SK-N-SH treated with all-trans-retinoic acid at 6 μM for 48 hours (cell line): ENCODE measurements at regions not wholly inside any gene's neighbourhood (a gene's known extent, or its start where the extent isn't known, plus 50 kb on each side); places are given as distances from the start of the nearest gene placed in this dataset.

Experiments used
- ARNTL ChIP-seq: fragments of 450-650 bp; formaldehyde crosslinking; IDR thresholded peaks from 2 replicates; pipeline ENCODE4 v1.5.0; 2020; ENCODE audit warnings: low read depth, mild to moderate bottlenecking, moderate library complexity, borderline replicate concordance
- CREB5 ChIP-seq: fragments of 250-450 bp; sonication (Bioruptor Pico); IDR thresholded peaks from 2 replicates; pipeline ENCODE4 v1.5.1; 2020; ENCODE audit warnings: low read depth, mild to moderate bottlenecking, moderate library complexity
- ESRRG ChIP-seq: fragments of 250-450 bp; sonication (Bioruptor Pico); IDR thresholded peaks from 2 replicates; pipeline ENCODE4 v1.6.1; 2021; ENCODE audit warnings: mild to moderate bottlenecking
- GLIS3 ChIP-seq: fragments of 250-450 bp; sonication (Bioruptor Pico); IDR thresholded peaks from 2 replicates; pipeline ENCODE4 v1.5.0; 2020; ENCODE audit warnings: mild to moderate bottlenecking, moderate library complexity
- OSR1 ChIP-seq: fragments of 250-450 bp; sonication (Bioruptor Pico); IDR thresholded peaks from 2 replicates; pipeline ENCODE4 v1.8.0; 2022; ENCODE audit warnings: moderate library complexity, mild to moderate bottlenecking, inconsistent platforms
- RARB ChIP-seq: fragments of 250-450 bp; sonication (Bioruptor Pico); IDR thresholded peaks from 2 replicates; pipeline ENCODE4 v1.8.0; 2021; ENCODE audit warnings: mild to moderate bottlenecking, moderate library complexity
- SNAI2 ChIP-seq: fragments of 250-450 bp; sonication (Bioruptor Pico); IDR thresholded peaks from 2 replicates; pipeline ENCODE4 v1.5.0; 2020; ENCODE audit warnings: mild to moderate bottlenecking, moderate library complexity
- ZC3H10 ChIP-seq: fragments of 250-450 bp; sonication (Bioruptor Pico); IDR thresholded peaks from 2 replicates; pipeline ENCODE4 v1.5.1; 2021; ENCODE audit warnings: mild to moderate bottlenecking, moderate library complexity
- ZNF565 ChIP-seq: fragments of 450-650 bp; formaldehyde crosslinking; conservative IDR thresholded peaks from 2 replicates; pipeline ENCODE4 v1.5.0; 2020; ENCODE audit warnings: low read depth, mild to moderate bottlenecking, moderate library complexity
- ZNF70 ChIP-seq: fragments of 450-650 bp; formaldehyde crosslinking; IDR thresholded peaks from 2 replicates; pipeline ENCODE4 v1.5.0; 2020; ENCODE audit warnings: mild to moderate bottlenecking, moderate library complexity
- TF ChIP-seq, protein P1 (sequence below): fragments of 250-450 bp; sonication (Bioruptor Pico); IDR thresholded peaks from 2 replicates; pipeline ENCODE4 v1.8.0; 2020; ENCODE audit warnings: mild to moderate bottlenecking, moderate library complexity, borderline replicate concordance
- TF ChIP-seq, protein P2 (sequence below): fragments of 250-450 bp; sonication (Bioruptor Pico); IDR thresholded peaks from 2 replicates; pipeline ENCODE4 v1.8.0; 2021; ENCODE audit warnings: low read depth, mild to moderate bottlenecking, moderate library complexity, borderline replicate concordance
- TF ChIP-seq, protein P3 (sequence below): fragments of 250-450 bp; sonication (Bioruptor Pico); IDR thresholded peaks from 2 replicates; pipeline ENCODE4 v1.5.1; 2021; ENCODE audit warnings: mild to moderate bottlenecking, moderate library complexity
- TF ChIP-seq, protein P4 (sequence below): fragments of 250-450 bp; sonication (Bioruptor Pico); IDR thresholded peaks from 2 replicates; pipeline ENCODE4 v1.5.0; 2020; ENCODE audit warnings: mild to moderate bottlenecking, moderate library complexity

DNA sequence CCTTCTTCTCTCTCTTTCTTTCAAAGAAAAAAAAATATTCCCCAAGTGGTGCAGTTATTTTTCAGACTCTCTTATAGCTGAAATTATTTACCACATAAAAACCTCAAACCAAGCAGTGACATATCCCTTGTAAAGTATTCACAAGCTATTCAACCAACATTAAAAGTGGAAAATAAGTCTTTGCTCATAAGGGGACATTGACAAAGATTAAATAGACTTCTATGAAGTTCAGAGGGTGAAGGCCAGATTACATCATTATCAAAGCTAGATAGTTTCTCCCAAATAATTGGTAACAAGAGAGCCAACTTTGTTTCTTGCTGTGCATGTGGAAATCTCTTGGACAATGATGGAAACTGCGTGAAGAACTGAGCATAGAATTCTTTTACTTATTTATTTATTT, 379.8 kb upstream of the RSPO3 start:
- TF ChIP-seq, protein P1, sequence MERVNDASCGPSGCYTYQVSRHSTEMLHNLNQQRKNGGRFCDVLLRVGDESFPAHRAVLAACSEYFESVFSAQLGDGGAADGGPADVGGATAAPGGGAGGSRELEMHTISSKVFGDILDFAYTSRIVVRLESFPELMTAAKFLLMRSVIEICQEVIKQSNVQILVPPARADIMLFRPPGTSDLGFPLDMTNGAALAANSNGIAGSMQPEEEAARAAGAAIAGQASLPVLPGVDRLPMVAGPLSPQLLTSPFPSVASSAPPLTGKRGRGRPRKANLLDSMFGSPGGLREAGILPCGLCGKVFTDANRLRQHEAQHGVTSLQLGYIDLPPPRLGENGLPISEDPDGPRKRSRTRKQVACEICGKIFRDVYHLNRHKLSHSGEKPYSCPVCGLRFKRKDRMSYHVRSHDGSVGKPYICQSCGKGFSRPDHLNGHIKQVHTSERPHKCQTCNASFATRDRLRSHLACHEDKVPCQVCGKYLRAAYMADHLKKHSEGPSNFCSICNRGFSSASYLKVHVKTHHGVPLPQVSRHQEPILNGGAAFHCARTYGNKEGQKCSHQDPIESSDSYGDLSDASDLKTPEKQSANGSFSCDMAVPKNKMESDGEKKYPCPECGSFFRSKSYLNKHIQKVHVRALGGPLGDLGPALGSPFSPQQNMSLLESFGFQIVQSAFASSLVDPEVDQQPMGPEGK (CRISPR knock-in tag) = no peak
- TF ChIP-seq ESRRG (CRISPR knock-in tag) (no peak), ZC3H10 (no peak), CREB5 (CRISPR knock-in tag) (no peak), ZNF565 (CRISPR knock-in tag) (no peak), GLIS3 (CRISPR knock-in tag) (no peak), ZNF70 (no peak), ARNTL (no peak), OSR1 (CRISPR knock-in tag) (no peak), SNAI2 (CRISPR knock-in tag) (no peak), RARB (no peak)
- TF ChIP-seq, protein P2, sequence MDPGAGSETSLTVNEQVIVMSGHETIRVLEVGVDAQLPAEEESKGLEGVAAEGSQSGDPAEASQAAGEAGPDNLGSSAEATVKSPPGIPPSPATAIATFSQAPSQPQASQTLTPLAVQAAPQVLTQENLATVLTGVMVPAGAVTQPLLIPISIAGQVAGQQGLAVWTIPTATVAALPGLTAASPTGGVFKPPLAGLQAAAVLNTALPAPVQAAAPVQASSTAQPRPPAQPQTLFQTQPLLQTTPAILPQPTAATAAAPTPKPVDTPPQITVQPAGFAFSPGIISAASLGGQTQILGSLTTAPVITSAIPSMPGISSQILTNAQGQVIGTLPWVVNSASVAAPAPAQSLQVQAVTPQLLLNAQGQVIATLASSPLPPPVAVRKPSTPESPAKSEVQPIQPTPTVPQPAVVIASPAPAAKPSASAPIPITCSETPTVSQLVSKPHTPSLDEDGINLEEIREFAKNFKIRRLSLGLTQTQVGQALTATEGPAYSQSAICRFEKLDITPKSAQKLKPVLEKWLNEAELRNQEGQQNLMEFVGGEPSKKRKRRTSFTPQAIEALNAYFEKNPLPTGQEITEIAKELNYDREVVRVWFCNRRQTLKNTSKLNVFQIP (CRISPR knock-in tag) = no peak
- TF ChIP-seq, protein P3, sequence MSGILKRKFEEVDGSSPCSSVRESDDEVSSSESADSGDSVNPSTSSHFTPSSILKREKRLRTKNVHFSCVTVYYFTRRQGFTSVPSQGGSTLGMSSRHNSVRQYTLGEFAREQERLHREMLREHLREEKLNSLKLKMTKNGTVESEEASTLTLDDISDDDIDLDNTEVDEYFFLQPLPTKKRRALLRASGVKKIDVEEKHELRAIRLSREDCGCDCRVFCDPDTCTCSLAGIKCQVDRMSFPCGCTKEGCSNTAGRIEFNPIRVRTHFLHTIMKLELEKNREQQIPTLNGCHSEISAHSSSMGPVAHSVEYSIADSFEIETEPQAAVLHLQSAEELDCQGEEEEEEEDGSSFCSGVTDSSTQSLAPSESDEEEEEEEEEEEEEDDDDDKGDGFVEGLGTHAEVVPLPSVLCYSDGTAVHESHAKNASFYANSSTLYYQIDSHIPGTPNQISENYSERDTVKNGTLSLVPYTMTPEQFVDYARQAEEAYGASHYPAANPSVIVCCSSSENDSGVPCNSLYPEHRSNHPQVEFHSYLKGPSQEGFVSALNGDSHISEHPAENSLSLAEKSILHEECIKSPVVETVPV (CRISPR knock-in tag) = no peak
- TF ChIP-seq, protein P4, sequence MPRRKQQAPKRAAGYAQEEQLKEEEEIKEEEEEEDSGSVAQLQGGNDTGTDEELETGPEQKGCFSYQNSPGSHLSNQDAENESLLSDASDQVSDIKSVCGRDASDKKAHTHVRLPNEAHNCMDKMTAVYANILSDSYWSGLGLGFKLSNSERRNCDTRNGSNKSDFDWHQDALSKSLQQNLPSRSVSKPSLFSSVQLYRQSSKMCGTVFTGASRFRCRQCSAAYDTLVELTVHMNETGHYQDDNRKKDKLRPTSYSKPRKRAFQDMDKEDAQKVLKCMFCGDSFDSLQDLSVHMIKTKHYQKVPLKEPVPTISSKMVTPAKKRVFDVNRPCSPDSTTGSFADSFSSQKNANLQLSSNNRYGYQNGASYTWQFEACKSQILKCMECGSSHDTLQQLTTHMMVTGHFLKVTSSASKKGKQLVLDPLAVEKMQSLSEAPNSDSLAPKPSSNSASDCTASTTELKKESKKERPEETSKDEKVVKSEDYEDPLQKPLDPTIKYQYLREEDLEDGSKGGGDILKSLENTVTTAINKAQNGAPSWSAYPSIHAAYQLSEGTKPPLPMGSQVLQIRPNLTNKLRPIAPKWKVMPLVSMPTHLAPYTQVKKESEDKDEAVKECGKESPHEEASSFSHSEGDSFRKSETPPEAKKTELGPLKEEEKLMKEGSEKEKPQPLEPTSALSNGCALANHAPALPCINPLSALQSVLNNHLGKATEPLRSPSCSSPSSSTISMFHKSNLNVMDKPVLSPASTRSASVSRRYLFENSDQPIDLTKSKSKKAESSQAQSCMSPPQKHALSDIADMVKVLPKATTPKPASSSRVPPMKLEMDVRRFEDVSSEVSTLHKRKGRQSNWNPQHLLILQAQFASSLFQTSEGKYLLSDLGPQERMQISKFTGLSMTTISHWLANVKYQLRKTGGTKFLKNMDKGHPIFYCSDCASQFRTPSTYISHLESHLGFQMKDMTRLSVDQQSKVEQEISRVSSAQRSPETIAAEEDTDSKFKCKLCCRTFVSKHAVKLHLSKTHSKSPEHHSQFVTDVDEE = no peak
